Left ventricle myocardium inferior (tissue), 1 donor: ENCODE measurements at regions not wholly inside any gene's neighbourhood (a gene's known extent, or its start where the extent isn't known, plus 50 kb on each side); places are given as distances from the start of the nearest gene placed in this dataset.

ENCODE experiments used
- DNase-seq: peaks from one replicate; pipeline ENCODE4 v3.0.0-alpha.2; 2020
- H3K27ac ChIP-seq: fragments of 200-600 bp; replicated peaks from 2 replicates; pipeline ENCODE4 v1.8.0; 2021
- H3K27me3 ChIP-seq: fragments of 200-600 bp; 2 replicates; pipeline ENCODE4 v1.8.0; 2021; ENCODE audit warnings: low read depth
- H3K36me3 ChIP-seq: fragments of 200-600 bp; 2 replicates; pipeline ENCODE4 v1.8.0; 2021
- H3K4me1 ChIP-seq: fragments of 200-600 bp; 2 replicates; pipeline ENCODE4 v1.8.0; 2021
- H3K4me3 ChIP-seq: fragments of 200-600 bp; 2 replicates; pipeline ENCODE4 v1.8.0; 2021; ENCODE audit warnings: mild to moderate bottlenecking, moderate library complexity
- H3K9me3 ChIP-seq: fragments of 200-600 bp; replicated peaks from 2 replicates; pipeline ENCODE4 v1.8.0; 2021
- CTCF ChIP-seq: fragments of 200-600 bp; IDR thresholded peaks from 2 replicates; pipeline ENCODE4 v1.8.0; 2021; ENCODE audit warnings: antibody characterized with exemption, mild to moderate bottlenecking, borderline replicate concordance
- intact Hi-C: fragments of 100-400 bp; cut with micrococcal nuclease; formaldehyde crosslinking; loops from one replicate; pipeline ENCODE4 v1.11.0; 2022
- donor health status: DM: no; HTN: yes; CAD: no; lungs with severe emphysema.

- Histone ChIP-seq H3K9me3 (no peaks in the 10 kb centered on the region), H3K4me1 (no peaks in the 10 kb centered on the region), H3K27ac (no peak overlapping the region), H3K36me3 (no peaks in the 10 kb centered on the region), H3K4me3 (no peak overlapping the region), H3K27me3 (no peaks in the 10 kb centered on the region)
- intact Hi-C loops, result no loop called here
- no peak for TF ChIP-seq CTCF
- no peak for DNase-seq
Measured at GRCh38 chr2:16818203-16818556, 152.5 kb upstream of the CYRIA start.

- Histone ChIP-seq H3K36me3 (no peaks in the 10 kb centered on the region), H3K4me3 (no peak overlapping the region), H3K27me3 (no peaks in the 10 kb centered on the region), H3K27ac (no peak overlapping the region), H3K9me3 (no peaks in the 10 kb centered on the region), H3K4me1 (no peaks in the 10 kb centered on the region)
- no peak for DNase-seq
- TF ChIP-seq CTCF, result no peak
- intact Hi-C loops, result no loop called here
Measured at GRCh38 chr2:16817305-16818202, 151.9 kb upstream of the CYRIA start.

GRCh38 chr2:16816522-16816921 is 150.9 kb upstream of the CYRIA start:
- intact Hi-C loops, result no loop called here
- TF ChIP-seq CTCF, result no peak
- H3K9me3 ChIP-seq, result no peaks in the 10 kb centered on the region
- H3K27me3 ChIP-seq, result no peaks in the 10 kb centered on the region
- H3K4me1 ChIP-seq, result no peaks in the 10 kb centered on the region
- H3K36me3 ChIP-seq, result no peaks in the 10 kb centered on the region
- no peak for DNase-seq
- H3K27ac ChIP-seq, result no peak overlapping the region
- no peak overlapping the region for H3K4me3 ChIP-seq

- H3K4me1 ChIP-seq, result no peaks in the 10 kb centered on the region
Measured at GRCh38 chr2:16816016-16816415, 150.4 kb upstream of the CYRIA start.

DNA sequence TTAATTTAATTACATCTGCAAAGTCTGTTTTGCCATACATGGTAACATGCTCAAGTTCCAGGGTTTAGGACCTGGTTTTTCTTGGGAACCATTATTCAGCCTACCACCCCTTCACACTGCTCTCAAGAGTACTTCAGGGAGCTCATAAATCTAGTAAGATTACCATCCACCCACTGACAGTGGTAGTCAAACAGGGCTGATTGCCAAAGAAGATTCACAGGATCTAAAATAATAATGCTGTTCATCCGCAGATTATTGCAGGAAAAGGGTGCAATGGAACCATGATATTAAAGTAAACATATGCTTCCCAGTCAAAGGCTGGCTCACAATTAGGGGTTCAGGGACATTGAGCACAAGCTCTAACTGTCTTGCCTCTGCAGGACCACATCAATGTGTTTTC is 148.0 kb upstream of the CYRIA start:
- DNase-seq, result no peak
- no peak overlapping the region for H3K4me3 ChIP-seq
- no peaks in the 10 kb centered on the region for H3K27me3 ChIP-seq
- intact Hi-C loops, result no loop called here
- H3K27ac ChIP-seq, result no peak overlapping the region
- H3K4me1 ChIP-seq, result no peaks in the 10 kb centered on the region
- no peaks in the 10 kb centered on the region for H3K36me3 ChIP-seq
- H3K9me3 ChIP-seq, result no peaks in the 10 kb centered on the region
- TF ChIP-seq CTCF, result no peak

More at GRCh38 chr2:16816016-16816415, 150.4 kb upstream of the CYRIA start:
- Histone ChIP-seq H3K4me3 (no peak overlapping the region), H3K9me3 (no peaks in the 10 kb centered on the region), H3K27ac (no peak overlapping the region), H3K27me3 (no peaks in the 10 kb centered on the region), H3K36me3 (no peaks in the 10 kb centered on the region)
- TF ChIP-seq CTCF, result no peak
- intact Hi-C loops, result no loop called here
- no peak for DNase-seq
